Hepatocyte (in vitro differentiated cells): ENCODE measurements at regions not wholly inside any gene's neighbourhood (a gene's known extent, or its start where the extent isn't known, plus 50 kb on each side); places are given as distances from the start of the nearest gene placed in this dataset.

Source experiments
- CTCF ChIP-seq: fragments of 200-600 bp; sonication (generic); IDR thresholded peaks from 2 replicates; pipeline ENCODE4 v1.5.1; 2016; ENCODE audit warnings: antibody characterized with exemption, mild to moderate bottlenecking; ENCODE audit not compliant: poor library complexity
- EZH2 ChIP-seq: fragments of 200-600 bp; sonication (generic); IDR thresholded peaks from 2 replicates; pipeline ENCODE4 v1.6.1; 2016; ENCODE audit warnings: antibody characterized with exemption, mild to moderate bottlenecking, borderline replicate concordance
- EZH2phosphoT487 ChIP-seq: fragments of 200-600 bp; sonication (generic); IDR thresholded peaks from one replicate; pipeline ENCODE4 v1.6.1; 2018; ENCODE audit warnings: antibody characterized with exemption, mild to moderate bottlenecking, low read depth, moderate library complexity; ENCODE audit not compliant: unreplicated experiment, severe bottlenecking

DNA sequence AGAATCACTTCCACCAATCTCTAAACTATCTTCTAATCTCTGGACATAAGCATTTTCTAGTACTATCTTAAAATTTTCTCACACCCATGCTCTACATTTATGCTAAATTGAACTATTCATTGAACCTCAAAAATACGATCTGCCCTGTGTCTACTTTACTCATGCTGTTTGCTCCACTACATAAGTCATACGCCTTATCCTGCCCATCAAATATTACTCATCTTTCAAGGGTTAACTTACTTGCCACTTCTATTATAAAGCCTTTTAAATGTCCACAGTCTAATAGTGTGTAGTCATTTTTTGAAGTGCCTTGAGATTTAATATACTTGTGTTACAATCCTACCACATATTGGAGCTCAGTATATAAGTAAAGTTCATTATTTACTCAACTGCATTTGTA is 727.7 kb upstream of the SLIT2 start:
- TF ChIP-seq CTCF (no peak), EZH2 (no peak), EZH2phosphoT487 (no peak)
